WTC11 (cell line): ENCODE measurements at regions not wholly inside any gene's neighbourhood (a gene's known extent, or its start where the extent isn't known, plus 50 kb on each side); places are given as distances from the start of the nearest gene placed in this dataset.

ENCODE experiments used
- NR2C2 ChIP-seq: sonication (generic); formaldehyde crosslinking; IDR thresholded peaks from 2 replicates; pipeline ENCODE4 v1.8.0; 2022; ENCODE audit warnings: mild to moderate bottlenecking, missing genetic modification reagents

GRCh38 chrX:80354966-80355465 lies 65.2 kb upstream of the TENT5D start (continued):
- no peak for TF ChIP-seq NR2C2
